Hematopoietic multipotent progenitor cell (in vitro differentiated cells): ENCODE measurements at regions not wholly inside any gene's neighbourhood (a gene's known extent, or its start where the extent isn't known, plus 50 kb on each side); places are given as distances from the start of the nearest gene placed in this dataset.

Experiments
- DNase-seq, 3 donors: peaks; one replicate each; pipeline ENCODE4 v3.0.0-alpha.2; 2011 to 2015; ENCODE audit warnings: low read depth in 2 of 3, low spot score in 2 of 3

DNA sequence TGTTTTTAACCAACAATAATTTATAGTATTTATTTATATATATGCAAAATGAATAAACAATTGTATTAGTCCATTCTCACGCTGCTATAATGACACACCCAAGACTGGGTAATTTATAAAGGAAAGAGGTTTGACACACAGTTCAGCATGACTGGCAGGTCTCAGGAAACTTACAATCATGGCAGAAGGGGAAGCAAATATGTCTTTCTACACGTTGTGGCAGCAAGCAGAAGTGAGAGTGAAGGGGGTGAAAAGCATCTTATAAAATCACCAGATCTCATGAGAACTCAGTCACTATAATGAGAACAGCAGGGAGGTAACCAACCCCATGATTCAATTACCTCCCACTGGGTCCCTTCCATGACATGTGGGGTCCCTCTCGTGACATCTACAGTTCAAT, 162.8 kb upstream of the SLITRK3 start:
- DNase-seq, result no peak

DNA sequence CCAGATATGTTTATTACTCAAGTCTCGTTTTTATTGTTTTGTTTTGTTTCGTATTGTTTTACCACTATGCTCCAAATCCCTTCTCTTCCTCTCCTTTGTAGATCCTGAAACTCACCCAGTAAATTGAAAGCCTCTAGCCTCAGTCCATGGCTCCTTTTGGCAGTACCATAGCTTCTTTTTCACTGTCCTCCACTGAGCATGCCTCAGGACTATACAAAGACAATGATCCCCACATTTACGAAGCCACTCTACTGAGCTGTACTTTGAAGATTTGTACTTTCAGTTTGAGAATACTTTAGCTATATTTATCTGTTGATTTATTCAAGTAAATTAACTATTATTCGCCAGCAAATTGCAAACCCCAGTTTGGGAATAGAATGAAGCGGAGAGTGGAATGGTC, 159.1 kb upstream of the SLITRK3 start:
- no peak for DNase-seq

DNA sequence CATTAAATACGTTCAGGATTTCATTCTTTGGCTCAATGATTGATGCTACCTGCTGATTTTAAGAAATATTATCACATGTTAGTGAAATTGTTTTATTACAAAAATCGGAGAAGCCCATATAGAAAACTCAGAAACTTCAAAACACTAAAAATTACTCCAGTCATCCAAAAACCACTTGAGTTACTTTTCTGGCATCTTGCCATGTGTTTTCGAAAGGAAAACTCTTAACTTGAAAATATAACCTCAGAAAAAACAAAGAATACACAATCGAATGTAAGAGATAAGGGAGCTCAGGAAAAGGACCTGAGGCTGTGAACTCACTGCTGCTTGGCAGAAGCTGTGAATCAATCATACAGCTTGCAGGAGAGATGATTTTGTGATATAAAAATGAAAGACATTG, 151.3 kb upstream of the SLITRK3 start:
- peak in 2 of 3 donors; percentile 2 to 36 for DNase-seq

GRCh38 chr3:165346503-165346902, 150.3 kb upstream of the SLITRK3 start:
- no peak for DNase-seq

DNA sequence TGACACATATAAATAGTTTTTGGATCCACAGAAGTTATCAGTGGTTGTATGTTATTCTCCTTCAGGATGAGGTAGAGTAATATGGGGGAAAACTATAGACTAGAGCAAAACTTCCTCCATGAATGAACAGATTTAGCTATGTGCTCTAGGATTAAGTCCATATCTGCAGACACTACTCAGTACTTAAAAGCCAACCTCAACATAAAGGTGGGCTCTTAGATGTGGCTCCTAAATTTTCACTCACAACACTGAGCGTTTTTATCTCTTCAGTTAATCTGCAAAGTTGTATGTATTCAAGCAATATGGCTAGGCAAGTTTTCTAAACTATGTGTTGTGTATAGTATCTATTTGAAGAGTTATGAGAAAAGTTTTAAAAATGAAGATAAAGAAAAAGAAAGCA, 147.0 kb upstream of the SLITRK3 start:
- no peak for DNase-seq

DNA sequence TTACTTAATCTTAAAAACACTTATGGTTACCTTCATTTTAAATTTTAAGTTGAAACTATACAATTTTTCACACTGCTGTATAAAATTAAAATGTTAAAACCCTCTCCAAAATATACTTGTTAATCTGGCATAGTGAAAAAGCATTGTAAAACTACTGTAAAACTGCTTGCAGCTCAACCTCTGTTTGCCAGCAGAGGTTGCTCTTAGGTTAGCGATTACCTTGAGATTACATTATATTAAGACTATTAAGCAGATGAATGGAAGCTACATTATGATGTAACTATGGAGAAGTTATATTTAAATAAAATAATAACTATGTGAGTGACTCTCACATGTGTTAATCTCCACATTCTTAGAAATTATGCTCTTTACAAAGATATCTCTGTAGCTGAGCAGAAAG, 143.6 kb upstream of the SLITRK3 start:
- DNase-seq, result no peak

- DNase-seq, result no peak
Measured at GRCh38 chr3:165336786-165337185, 140.6 kb upstream of the SLITRK3 start.
